GM19467 (cell line): ENCODE measurements at regions not wholly inside any gene's neighbourhood (a gene's known extent, or its start where the extent isn't known, plus 50 kb on each side); places are given as distances from the start of the nearest gene placed in this dataset.

Experiments
- ATAC-seq: cut with Tn5 transposase; IDR thresholded peaks from one replicate; pipeline ENCODE4 v1.9.1; 2021; ENCODE audit warnings: mild to moderate bottlenecking, moderate library complexity; ENCODE audit not compliant: unreplicated experiment

DNA sequence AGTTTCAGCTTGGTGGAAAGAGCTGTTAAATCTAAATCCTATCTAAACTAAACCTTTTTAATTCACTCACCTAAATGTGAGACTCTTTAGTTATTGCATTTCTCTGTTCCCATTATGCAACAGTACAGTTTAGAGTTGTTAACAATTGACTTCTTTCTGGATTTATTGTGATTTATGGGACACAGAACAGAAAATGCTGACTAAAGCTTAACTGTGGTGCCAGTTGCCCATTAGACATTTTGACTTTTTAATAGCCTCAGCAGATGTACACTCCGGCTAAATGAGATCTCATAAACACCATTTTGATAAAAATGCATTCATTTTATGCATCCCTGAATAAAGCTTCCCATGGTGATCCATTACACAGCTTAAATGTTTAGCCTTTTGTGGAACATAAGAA, 356.6 kb downstream of the CASP12 start:
- ATAC-seq: no peak

DNA sequence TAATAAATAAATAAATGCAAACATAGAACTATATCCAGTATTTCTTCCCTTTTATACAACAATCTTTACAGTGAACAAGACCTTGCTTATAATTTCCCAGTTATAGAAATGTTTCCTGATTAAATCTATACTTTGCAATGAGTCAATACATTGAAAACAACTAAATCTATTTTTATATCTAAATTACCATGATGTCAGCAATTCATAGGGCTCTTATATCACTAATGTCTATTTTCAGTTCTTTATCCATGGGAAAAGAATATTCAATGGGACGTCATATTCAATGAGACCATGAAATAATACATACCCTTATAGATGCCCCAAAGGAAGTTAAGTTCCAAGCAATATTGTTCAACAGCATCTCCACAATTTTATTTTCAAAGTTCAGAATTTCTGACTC, 359.9 kb downstream of the CASP12 start:
- no peak for ATAC-seq

DNA sequence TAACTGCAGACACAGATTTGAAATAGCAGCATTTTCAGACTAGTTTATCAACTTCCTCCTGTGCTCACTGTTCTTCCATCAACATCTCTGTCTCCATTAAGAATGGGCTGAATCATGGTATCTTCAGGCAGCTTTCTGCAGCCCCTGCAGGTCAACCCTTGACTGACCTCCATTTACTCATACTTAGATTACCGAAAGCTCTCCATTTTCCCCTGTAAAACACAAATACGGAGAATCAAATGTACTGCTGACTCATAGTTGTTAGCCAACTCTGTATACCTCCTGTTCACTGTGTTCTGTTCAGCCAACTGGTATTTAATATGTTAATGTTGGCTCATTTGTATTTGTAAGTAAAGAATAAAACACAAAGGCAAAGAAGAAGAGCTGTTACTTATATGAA, 364.0 kb downstream of the CASP12 start:
- no peak for ATAC-seq

DNA sequence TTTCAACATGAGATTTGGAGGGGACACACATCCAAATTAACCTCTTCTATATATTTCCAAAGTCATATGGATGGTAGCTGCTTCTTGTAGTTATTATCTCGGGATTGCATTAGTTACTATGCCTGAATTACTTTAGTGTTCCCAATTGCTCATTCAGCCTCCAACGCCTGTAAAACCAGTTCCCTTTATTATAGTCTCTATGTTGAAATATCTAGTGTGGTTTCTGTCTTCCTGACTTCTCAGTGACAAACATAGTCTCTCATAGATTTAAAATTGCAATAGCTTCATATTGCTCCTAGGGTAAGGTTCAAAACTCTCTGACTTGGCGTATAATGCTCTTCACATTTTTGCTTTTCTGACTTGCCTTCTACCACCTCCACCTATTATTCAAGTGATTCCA, 366.4 kb downstream of the CASP12 start:
- ATAC-seq: no peak

DNA sequence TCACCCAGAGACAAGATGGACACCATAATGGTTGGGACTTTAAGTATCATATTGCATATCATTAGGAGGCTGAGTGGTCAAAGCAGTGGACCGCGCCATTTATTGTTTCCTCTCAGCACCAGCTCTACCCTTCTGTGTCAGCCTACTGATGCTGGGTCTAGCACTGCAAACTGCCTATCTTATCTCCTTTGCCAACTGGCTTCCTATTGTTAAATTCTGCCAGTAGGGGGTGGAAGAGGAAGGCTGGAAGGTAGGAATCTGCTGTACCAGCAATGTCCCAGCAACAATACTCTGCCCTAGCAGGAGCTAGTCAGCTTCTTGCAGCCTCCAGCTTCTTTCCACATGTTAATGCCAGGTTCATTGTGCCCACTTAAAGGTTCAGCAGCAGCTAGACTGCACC, 367.1 kb upstream of the PDGFD start:
- ATAC-seq: no peak

DNA sequence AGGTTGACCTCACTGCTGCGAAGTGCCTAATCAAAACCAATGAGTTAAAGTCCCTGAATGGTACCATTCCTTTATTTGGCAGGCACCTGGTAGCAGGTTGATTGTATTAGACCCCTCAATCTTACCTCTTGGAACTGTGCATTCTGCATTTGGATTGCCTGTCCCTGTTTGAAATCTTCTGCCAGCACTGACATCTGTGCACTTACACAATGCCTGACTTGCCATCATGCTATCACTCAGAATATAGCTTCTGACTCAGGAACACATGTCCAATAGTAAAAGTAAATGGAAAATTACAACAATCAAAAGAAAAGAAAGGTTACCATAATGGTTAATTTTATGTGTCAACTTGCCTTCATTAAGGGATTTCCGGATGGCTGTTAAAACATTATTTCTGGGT, 366.0 kb upstream of the PDGFD start:
- no peak for ATAC-seq

DNA sequence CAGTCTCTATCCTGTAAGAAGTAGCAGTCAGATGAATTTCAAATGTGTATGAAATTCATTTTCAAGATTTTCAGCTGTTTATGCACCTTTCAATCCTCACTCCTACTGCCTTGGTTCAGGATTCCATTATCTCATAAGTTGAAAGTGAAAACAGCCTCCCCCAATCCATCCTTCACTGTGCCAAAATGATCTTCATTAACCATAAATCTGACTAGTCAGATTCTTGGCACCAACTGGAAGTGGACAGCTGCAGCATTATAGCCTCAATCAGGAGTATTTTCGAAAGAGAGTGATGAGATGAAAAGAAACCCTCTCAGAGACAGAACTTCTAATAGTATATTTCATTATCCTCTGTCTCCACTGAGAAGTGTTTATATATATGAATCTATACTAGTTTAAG, 365.3 kb upstream of the PDGFD start:
- ATAC-seq: no peak

DNA sequence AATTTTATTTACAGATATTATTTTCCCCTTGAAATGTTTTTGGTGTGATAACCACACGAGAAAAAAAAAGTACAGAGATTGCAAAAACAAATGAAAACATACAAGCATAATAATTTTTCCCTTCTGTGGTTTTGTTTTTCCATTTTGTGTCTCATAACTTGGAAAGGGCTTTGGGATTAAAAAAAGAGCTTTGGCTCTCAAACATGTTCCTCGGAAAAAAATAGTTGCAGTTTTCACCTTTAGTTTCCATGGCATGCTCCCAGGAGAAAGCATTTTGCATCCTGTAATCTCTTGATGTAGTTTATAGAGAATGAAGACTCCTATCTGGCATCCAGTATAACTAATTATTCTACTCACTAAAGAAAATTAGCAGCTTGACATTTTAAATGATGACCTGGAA, 362.1 kb upstream of the PDGFD start:
- no peak for ATAC-seq

DNA sequence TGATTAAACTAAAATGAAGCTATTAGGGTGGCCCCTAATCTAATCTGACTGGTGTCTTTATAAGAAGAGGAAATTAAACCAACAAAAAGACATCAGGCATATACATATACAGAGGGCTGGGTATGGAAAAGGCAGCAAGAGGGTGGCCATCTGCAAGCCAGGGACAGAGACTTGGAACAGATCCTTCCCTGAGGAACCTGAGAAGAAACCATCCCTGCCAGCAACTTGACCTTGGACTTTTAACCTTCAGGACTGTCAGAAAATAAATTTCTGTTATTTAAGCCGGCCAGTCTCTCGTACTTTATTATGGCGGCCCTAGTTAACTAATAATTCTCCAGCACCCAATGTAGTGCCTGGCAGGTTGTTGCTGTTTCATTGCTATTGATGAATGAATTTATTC, 361.5 kb upstream of the PDGFD start:
- no peak for ATAC-seq

DNA sequence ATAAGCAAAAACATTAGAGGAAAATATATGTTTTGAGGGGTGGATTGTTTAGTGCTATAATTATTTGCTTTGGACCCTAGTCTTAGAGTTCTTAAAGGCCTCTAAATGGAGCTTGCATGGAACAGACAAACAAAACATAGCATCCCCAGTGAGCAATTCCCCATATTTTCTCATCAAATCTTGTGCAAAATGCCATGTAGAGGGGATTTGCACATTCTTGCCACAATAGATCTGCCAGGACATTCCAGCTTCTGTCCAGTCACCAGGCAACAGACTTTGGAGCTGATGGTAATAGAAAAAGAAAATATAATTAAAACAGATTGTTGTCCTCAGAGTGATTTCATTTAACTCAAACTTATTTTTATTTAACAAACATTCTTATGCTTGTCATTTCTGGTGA, 360.3 kb upstream of the PDGFD start:
- ATAC-seq: no peak

DNA sequence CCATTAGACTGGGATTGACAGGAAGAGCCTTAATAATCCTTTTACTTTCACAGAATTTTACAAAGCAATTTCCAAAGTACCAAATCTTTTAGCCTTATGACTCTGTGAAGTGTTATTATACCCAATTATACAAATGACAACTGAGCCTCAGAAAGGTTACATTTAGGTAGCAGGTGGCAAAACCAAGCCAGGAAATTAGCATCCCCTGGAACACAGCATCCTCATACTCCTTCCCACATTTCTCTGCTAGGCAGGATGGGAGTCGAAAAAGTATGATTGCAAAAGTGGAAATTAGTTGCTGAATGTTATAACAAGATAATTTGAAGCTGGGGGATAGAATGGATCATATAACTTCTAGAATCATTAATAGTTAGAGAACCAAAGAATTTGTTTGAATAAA, 359.7 kb upstream of the PDGFD start:
- ATAC-seq: no peak

DNA sequence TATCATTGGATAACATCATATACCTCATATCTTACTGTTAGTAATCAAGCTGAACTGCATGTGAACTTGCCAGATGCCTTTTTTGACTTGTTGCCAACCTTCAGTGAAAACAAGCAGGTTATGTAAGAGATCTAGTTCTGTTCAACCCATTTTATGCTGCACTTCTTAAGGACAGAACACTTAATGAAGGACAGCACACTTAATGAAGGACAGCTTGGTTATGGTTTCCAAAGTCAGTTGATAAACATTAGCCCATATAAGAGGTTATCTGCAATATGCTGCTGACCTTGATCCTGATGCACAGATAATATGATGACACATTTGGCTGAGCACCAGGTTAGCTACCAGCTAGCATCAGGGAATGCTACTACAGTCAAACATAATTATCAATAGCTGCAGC, 358.7 kb upstream of the PDGFD start:
- no peak for ATAC-seq

DNA sequence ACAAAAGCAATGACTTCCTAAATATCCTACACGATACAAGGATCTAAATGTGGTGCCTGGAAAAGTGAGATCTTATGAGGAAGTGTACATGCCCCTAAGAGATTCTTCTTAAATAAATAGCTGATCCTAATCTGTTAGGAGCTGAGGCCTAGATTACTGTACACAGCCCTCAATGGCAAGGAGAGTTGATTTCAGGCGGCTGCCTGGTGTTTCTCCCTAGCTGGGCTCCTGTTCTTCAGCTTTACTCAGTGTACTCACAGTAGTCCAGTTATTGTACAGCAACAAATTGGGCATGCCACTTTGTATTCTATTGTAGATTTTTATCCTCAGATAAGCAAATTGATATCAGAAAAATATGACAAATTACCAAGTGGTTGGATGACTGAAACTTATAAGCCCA, 358.2 kb upstream of the PDGFD start:
- ATAC-seq: no peak

DNA sequence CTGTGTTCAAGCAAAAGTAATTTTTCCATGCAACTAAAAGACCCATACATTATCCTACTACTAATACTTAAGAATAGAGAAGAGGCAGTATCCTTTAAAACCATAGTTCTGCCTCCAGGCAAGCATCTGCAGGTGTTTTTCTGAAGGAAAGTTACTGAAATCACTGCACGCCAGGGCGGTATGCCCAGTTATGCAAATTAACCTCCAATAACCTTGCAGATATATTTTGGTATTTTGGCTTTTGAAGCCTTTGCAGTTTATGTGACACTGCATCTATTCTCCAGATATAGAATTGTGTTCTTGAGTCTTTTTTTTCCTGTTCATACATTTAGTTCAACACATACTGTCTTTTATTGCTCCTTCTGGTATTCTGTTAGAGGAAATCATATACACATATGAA, 346.2 kb upstream of the PDGFD start:
- no peak for ATAC-seq

DNA sequence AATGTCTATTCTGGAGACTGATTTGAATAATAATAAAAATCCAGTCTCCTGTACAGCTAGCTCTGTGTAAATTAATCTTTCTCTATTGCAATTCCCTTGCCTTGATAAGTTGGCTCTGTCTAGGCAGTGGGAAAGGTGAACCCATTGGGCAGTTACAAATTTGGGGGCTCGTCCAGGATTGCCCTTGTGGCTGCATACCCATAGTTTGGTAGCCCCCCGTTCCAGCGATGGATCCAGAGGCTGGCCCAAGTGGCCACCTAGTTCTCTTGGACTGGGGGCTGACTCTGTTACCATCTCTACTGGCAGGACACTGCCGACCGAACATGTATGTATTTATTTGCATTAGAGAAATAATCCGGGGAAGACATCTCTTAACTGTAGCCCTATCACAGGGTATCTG, 326.2 kb upstream of the PDGFD start:
- no peak for ATAC-seq

DNA sequence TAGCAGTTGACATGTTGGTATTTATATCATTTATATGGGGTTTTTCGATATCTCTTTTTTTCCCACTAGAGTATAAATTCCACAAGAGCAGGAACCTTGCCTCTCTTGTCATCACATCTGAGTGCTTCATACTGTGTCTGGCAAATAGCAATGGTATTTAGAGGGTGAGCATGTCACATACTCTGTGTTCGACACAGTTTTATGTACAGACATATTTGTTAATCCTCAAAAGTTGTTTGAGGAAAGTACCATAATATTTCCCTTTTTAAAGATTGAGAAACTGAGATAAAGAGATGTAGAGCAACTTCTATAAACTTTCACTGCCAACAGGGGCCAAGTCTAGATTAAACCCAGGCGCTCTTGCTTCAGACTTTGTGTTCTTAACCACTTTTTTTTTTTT, 324.6 kb upstream of the PDGFD start:
- no peak for ATAC-seq

DNA sequence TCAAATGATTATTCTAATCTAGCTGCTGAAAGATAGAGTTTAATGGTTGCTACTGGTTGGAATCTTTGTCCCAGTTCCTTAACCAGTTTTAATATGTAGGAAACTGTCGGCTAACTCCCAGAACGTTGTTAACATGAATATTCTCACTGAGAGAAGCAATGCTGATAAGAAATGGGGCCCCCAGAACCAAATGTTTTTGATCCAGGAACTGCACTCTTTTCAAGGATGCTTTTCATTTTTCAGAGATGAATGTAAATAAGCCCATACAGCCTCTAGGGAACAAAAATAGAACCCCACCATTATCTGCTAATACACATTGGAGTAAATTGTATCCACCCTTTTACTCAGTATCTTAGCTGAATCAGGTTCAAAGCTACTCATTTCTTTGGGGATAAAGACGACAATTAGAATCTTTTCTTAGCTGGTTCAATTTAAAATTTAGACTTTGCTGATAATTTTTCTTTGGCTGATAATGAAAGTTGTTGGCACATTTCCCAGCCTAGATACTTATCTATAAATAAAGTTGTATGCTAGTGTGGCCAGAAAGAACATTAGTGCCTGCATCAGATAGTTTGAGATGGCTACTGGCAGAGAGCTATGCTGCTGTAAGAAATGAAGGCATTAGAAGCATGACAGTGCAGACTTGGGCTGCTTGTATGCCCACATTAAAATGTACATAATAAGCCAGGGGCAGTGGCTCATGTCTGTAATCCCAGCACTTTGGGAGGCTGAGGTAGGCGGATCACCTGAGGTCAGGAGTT, 323.3 kb upstream of the PDGFD start:
- no peak for ATAC-seq

DNA sequence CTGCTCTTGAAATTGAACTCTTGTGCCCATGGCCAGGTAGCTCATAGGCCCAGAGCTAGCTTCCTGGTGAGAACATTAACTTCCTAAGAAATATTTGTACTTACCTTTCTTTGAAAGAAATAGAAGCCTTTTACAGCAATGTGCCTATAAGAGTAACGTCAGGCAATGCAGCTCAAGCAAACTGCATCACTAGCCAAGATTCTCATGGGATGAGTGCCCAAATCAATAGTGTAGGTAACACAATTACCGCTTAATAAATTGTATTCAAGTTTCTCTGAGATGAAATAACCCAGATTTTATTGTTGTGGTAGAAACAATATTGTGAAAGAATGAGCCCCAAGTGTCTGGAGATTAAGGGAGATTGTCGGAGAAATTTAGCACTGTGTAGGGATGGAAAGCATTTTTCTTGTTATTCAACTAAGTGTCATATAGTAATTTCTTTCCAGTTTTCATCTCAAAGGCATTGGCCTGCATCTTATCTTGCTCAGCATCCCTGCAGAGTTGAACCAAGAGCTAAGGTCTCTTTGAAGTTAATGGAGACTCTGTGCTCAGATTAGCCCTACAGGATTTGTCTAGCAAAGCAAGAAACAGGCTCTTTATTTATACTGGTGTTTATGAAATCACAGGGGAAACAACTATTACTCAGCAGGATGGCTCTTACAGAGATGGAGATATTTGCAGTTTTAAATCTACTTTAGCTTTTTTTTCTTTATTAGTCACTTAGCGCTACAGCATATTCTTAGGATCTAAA, 321.0 kb upstream of the PDGFD start:
- ATAC-seq: no peak

DNA sequence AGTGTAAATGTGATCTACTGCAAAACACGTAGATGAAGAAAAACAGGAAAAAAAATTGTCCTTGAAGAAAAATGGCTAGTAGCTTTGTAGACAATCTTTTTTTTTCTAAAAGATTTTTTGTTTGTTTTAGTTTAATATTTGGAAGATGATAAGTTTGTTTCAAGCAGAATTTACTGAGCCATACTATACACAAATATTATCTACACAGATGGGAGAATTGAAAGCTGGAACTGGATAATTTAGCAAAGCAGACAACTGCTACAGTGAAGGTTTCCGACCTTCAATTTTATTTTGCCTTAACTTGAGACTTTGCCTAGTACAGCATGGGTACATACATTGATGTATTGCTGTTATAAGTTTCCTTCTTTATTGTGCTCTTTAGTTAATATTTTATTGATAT, 313.0 kb upstream of the PDGFD start:
- no peak for ATAC-seq

DNA sequence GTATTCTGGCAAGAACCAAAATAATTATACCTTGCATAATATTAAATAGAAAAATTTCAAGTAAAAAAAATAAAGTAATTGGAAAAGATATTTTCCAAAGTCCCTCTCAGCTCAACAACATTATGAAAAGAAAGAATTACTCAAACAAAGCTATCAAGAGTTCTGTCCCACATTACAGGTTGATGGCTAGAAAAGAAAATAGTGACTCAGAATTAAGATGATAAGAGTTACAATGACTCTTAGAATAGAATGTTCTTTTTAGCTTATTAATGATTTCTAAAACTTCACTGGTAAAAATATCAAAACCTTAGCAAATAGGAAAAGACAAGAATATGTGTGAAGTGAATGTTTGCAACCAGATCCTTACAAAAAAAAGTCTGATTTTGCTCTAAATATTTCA, 312.5 kb upstream of the PDGFD start:
- no peak for ATAC-seq

DNA sequence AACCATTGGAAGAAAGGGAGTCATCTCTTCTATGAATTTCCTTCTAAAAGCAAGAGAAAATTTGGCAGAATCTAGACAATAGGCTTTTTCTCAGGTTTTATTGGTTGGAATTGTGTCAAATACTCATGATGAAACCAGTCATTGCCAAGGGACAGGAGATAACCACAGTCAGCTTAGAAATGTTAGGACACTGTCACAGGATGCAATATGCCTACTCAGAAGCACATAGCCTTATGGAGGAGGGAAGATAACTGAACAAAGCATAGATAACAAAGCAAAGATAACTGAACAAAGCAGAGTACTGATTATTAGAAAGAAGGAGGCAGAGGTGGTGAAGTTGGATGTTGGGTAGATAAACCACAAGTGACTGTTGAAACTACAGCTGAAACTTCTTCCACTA, 303.5 kb upstream of the PDGFD start:
- no peak for ATAC-seq

DNA sequence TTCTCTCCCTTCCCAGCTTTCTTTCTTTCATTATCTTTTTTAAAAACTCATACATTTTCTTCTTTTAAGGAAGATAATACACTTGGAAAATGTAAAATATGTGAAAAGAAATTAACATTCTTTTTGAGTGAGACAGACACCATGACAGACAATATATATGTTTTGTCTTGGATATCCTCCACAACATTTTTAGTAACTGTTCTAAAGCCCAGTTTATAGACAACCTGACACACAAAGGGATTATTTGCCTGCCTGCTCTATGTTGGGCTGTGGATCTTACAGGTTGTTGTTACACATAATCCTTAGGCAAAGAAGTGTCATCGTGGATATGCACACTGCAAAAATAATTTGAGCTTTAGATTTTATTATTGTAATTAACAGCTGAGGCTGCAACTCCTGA, 301.4 kb upstream of the PDGFD start:
- ATAC-seq: no peak

DNA sequence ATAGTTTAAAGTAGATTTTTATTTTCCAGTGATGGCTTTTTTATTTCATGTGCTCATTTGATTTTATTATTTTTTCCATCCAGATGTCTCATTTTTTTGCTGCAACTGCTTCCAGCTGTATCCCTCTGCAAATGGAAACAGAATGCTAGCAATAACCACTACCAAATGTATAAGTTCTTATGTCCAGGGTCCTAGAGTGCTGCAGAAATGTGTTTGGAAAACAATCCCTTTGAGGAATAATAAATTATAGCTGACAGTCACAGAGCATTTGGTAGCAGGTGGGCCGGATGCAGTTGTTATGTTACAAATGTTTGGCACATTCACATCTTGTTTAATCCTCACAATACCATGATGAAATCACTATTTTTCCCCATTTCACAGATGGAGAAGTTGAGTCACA, 300.7 kb upstream of the PDGFD start:
- no peak for ATAC-seq
